Mononuclear cell (primary cell): ENCODE measurements at regions not wholly inside any gene's neighbourhood (a gene's known extent, or its start where the extent isn't known, plus 50 kb on each side); places are given as distances from the start of the nearest gene placed in this dataset.

Experiments
- H3K27me3 ChIP-seq: 2 replicates; pipeline ENCODE4 v1.6.0; 2011; ENCODE audit warnings: low read length, control low read depth; ENCODE audit not compliant: insufficient read depth
- H3K4me1 ChIP-seq: 2 replicates; pipeline ENCODE4 v1.5.1; 2011; ENCODE audit warnings: mild to moderate bottlenecking, low read length, control low read depth; ENCODE audit not compliant: insufficient read depth
- H3K4me3 ChIP-seq: 2 replicates; pipeline ENCODE4 v1.5.1; 2011; ENCODE audit warnings: mild to moderate bottlenecking, low read length, moderate library complexity
- H3K9me3 ChIP-seq: 2 replicates; pipeline ENCODE4 v1.5.1; 2011; ENCODE audit warnings: low read depth, mild to moderate bottlenecking, control low read depth, low read length

DNA sequence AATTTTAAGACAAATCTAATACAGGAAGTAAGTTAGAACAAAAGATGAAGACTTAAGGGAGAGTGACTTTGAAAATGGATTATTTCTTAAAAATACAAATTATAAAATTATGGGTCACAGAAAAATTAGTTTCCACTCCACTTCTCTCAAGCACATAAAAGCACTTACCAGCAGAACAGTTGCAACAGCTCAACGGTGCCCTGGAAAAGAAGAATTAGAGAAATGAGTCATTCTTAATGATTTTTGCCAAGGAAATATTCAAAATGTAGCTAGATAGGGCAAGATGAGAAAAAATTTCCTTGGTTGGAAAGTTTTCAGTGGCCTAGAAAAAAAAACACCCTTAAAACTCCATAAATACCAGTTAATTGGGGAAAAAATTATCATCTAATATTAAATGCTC, 2185.6 kb upstream of the CELF4 start:
- Histone ChIP-seq H3K27me3 (no peaks in the 10 kb centered on the region), H3K4me1 (no peaks in the 10 kb centered on the region), H3K4me3 (no peak overlapping the region), H3K9me3 (no peaks in the 10 kb centered on the region)

DNA sequence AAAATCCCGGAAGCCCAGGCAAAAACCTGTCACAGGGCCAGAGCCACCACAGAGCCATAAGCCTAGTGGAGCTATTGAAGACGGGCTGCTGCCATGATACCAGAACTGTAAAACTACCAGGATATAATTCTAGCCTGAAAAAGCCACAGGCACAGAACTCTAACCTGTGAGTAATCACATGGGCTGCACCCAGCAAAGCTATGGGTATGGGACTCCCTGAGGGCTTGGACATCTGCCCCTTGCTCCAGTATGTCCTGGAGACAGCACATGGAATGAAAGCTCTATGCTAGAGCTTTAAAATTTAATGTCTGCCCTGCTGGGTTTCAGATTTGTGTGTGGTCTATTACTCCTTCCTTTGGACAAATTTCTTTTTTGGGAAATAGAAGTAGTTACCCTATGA, 2183.6 kb upstream of the CELF4 start:
- Histone ChIP-seq H3K27me3 (no peaks in the 10 kb centered on the region), H3K4me3 (no peak overlapping the region), H3K4me1 (no peaks in the 10 kb centered on the region), H3K9me3 (no peaks in the 10 kb centered on the region)

DNA sequence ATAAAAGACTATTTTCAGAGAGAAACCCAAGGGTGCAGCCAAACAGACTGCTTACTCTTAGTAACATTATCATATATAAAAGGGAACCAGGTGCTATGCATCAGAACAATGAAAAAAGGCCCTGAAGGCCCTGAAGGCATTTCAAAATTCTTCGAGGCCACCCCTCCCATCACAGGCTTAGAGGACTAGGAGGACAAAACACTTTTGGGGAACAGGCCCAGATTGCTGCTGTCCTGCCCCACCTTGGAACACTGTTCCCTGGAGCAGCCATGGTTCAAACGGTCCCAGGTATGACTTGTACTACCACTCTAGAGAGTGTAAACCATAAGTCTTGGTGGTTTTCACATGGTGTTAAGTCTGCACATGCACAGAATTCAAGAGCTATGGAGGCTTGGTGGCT, 2183.1 kb upstream of the CELF4 start:
- Histone ChIP-seq H3K4me1 (no peaks in the 10 kb centered on the region), H3K4me3 (no peak overlapping the region), H3K9me3 (no peaks in the 10 kb centered on the region), H3K27me3 (no peaks in the 10 kb centered on the region)

DNA sequence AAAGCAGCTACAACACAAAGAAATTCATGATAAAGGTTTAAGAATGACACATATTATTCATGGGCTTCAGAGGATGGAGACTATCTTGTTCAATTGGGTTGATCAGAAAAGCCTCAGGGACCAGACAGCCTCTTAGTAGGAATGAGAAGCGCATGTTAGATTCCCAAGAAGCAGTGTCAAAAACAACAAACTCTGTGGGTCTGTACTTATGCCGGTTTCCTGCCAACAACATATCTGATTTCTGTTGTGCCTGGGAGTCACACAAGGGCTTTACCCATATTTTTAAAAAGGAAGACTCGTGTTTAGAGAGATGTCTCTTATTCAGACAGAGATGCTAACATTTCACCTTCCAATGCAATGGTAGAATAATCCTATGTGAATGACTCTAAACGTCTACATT, 2180.6 kb upstream of the CELF4 start:
- H3K4me1 ChIP-seq: no peaks in the 10 kb centered on the region
- no peaks in the 10 kb centered on the region for H3K9me3 ChIP-seq
- no peaks in the 10 kb centered on the region for H3K27me3 ChIP-seq
- no peak overlapping the region for H3K4me3 ChIP-seq

DNA sequence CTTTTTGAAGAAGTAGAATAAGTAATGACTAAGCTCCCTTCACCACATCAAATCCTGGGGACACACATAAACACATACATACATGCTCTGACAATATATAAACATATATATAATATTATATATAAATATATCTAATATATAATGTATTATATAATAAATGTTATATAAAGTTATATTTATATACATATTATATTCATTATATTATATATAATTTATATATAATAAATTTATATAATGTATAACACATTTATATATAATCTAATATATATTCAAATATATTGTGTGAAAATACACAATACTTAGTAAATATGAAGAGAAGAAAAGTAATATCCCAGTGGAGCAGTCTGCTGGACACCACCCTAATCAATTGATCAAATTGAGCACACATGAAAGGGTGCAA, 2177.9 kb upstream of the CELF4 start:
- no peaks in the 10 kb centered on the region for H3K9me3 ChIP-seq
- no peaks in the 10 kb centered on the region for H3K27me3 ChIP-seq
- no peaks in the 10 kb centered on the region for H3K4me1 ChIP-seq
- no peak overlapping the region for H3K4me3 ChIP-seq

DNA sequence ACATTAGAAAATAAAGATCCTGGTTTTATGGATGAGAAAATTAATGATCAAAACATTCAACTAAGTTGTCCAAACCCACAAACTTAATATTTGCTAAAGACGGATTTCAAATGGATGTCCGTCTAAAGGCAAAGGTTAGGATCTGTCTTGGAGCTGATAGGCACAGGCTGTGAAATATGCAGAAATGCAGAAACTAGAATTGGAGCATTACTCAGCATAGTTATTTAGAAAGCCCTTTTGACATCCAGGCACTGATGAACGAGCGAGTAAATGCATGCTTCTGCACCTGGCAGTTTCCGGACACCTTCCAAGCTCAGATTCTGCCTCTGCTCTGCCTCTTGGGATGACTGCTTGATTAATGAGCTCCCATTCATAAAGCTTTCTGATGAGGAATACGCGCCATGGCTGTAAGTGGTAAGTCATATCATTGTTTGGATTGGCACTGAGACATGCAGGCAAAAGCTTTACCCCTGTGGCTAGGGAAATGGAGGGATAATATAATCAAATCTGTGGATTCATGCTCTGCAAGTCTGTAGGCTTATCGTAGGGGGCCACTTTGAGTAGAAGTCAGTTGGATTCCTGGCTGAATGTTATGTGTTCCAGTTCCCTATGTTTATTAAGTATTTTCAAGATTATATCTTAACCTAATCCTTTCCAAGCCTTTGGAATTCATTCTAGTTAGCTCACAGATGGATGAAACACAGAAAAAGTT, 2176.3 kb upstream of the CELF4 start:
- Histone ChIP-seq H3K4me1 (no peaks in the 10 kb centered on the region), H3K27me3 (no peaks in the 10 kb centered on the region), H3K4me3 (no peak overlapping the region), H3K9me3 (no peaks in the 10 kb centered on the region)

DNA sequence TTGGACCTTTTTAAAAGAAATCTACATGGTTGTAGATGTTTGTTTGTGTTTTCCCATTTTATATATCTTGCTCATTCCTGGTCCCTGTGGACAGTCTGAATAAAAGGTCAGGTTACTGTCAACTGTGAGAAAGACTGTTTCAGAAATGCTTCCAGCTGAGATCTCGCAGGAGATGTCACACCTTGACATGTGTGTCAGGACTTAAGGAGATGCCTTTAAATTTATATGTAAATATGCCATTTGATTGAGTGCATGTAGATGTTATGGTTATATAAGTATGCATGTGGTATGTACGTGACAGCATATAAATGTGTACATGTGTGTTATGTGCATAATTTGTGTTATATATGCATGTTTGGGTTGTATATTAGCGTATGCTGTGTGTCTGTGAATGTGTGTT, 2172.3 kb upstream of the CELF4 start:
- Histone ChIP-seq H3K4me3 (no peak overlapping the region), H3K4me1 (no peaks in the 10 kb centered on the region), H3K27me3 (no peaks in the 10 kb centered on the region), H3K9me3 (no peaks in the 10 kb centered on the region)

DNA sequence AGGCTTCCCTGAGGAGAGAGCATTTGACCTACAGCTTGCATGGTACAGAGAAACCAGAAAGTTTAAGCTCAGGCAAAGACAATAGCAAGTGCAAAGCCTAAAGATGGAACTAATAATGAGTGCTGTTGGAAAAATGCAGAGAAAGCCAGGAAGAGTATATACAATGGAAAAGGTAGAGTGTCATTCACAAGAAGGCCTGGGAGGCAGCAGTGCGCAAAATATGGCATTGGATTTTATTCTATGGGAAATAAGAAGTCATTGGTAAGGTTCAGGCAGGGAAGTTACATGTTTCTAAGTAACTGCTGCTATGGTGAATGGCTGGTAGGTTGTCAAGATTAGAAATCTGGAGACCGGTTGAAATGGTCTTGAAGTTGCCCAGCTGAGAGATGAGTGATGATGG, 2167.3 kb upstream of the CELF4 start:
- H3K9me3 ChIP-seq: no peaks in the 10 kb centered on the region
- H3K27me3 ChIP-seq: no peaks in the 10 kb centered on the region
- no peak overlapping the region for H3K4me3 ChIP-seq
- no peaks in the 10 kb centered on the region for H3K4me1 ChIP-seq

DNA sequence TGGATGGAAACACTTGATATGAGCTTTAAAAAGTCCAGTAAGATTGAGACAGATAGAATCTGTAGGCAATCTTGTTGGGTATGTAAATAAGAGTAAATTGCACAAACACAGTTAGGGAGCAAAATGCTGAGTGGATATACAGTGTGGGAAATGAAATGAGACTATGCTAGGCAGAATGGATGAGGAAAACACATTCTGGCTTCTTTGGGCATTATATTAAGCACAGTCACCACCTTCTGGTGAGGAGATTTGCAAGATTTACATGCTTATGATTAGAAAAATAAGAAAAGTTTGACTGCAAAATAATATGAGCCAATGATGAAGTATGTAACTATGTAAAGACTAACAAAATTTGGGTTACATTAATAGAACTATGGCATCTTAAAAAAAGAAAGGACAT, 2165.0 kb upstream of the CELF4 start:
- H3K27me3 ChIP-seq: no peaks in the 10 kb centered on the region
- H3K4me1 ChIP-seq: no peaks in the 10 kb centered on the region
- H3K9me3 ChIP-seq: no peaks in the 10 kb centered on the region
- H3K4me3 ChIP-seq: no peak overlapping the region

DNA sequence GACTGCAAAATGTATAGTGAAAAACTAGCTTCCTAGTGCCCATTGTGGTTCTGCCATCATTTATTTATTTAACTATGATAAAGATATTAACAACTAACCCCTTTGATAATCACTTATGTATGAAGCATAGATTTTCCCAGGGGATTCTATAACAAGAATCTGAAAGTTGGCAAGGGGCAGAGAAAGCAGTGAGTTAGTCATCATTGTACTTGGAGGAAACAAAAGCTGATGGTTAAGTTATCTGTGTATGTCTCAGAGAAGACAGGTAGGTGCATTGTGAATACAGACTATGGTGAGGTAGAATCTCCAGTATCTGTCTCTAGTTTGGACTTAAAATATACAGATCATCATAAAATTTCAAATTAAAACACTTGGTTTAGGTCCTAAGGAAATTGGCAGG, 2159.1 kb upstream of the CELF4 start:
- H3K9me3 ChIP-seq: no peaks in the 10 kb centered on the region
- H3K4me1 ChIP-seq: no peaks in the 10 kb centered on the region
- no peak overlapping the region for H3K4me3 ChIP-seq
- no peaks in the 10 kb centered on the region for H3K27me3 ChIP-seq

DNA sequence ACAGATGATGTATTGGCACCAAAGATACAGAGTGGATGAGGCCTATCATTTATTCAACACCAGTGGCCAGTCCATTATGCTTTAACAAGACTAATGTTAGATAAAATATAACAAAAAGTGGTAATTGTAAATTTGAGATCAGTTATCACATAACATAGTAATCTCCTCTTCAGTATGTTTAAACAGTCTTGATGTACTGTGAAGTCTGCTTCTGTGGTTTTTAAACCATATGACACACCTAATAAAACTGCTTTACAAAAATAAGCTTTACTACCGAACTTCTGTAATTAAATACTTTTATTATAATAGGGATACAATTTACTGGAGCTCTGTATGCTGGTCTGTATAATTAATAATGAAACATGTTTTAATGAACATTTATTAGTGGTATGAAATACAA, 2156.1 kb upstream of the CELF4 start:
- H3K4me3 ChIP-seq: no peak overlapping the region
- H3K9me3 ChIP-seq: no peaks in the 10 kb centered on the region
- no peaks in the 10 kb centered on the region for H3K27me3 ChIP-seq
- no peaks in the 10 kb centered on the region for H3K4me1 ChIP-seq

DNA sequence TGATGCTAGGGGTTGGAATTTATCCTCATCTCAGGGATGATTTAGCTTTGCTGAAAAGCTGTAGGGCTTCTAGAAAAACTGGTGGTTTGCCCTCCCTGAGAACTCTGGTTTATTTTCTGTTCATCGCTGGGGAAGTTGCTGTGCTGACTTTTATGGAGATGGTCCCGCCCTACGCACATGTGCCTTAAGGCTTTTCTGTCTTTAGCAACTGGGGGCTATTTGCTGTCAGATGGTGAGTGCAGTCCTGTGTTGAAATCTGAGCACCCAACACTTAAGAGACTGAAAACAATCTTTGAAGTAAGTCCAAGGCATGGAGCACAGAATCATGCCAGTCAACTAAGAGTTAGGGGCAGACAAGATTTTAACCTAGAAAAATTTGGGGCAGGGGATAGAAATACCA, 2148.4 kb upstream of the CELF4 start:
- no peak overlapping the region for H3K4me3 ChIP-seq
- H3K9me3 ChIP-seq: no peaks in the 10 kb centered on the region
- no peaks in the 10 kb centered on the region for H3K4me1 ChIP-seq
- H3K27me3 ChIP-seq: no peaks in the 10 kb centered on the region

DNA sequence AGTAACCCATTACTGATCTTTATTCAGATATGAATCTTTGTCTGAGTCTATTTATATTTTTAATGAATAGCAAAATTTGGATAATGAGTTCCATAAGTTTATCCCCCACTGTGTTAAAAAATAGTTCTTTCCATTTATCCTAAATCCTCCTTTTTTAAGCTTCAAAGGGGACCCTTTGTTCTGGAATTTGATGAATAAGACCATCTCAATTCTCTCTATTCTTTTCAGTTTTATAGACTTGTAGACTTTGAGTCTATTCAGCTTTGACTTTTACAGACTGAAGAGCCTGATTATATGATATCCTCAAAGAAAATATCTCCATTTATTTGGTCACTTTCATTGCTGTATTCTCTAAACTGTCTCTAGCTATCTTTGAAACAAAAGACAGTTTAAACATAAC, 2146.1 kb upstream of the CELF4 start:
- H3K4me3 ChIP-seq: no peak overlapping the region
- H3K9me3 ChIP-seq: no peaks in the 10 kb centered on the region
- no peaks in the 10 kb centered on the region for H3K27me3 ChIP-seq
- H3K4me1 ChIP-seq: no peaks in the 10 kb centered on the region

DNA sequence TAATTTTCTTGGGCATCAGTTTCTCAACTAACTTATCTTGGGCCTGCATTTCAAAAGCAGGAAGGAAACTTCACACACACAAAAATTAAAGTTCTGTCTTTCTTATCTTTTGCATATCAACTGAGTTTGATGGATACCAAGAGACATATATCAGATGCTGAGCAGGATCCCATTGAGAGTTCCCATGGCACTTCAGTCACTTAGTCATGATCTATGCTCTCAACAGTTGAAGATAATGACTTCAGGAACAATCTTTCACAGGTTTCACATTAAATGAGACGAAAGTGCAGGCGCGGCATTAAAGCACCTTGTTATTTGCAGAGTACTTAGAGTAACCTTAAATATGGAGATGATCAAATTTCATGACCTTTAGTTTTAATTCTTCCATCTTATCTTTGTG, 2139.8 kb upstream of the CELF4 start:
- Histone ChIP-seq H3K4me3 (no peak overlapping the region), H3K4me1 (no peaks in the 10 kb centered on the region), H3K27me3 (no peaks in the 10 kb centered on the region), H3K9me3 (no peaks in the 10 kb centered on the region)

DNA sequence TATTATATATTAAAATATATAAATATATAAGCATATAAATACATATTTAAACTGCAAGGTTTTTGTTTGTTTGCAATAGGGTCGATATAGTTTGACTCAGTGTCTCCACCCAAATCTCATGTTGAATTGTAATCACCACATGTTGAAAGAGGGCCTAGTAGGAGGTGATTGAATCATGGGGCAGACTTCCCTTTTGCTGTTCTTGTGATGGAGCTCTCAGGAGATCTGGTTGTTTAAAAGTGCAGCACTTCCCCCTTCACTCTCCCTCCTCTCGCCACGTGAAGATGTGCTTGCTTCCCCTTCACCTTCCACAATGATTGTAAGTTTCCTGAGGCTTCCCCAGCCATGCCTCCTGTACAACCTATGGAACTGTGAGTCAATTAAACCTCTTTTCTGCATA, 2137.3 kb upstream of the CELF4 start:
- Histone ChIP-seq H3K4me1 (no peaks in the 10 kb centered on the region), H3K4me3 (no peak overlapping the region), H3K27me3 (no peaks in the 10 kb centered on the region), H3K9me3 (no peaks in the 10 kb centered on the region)

DNA sequence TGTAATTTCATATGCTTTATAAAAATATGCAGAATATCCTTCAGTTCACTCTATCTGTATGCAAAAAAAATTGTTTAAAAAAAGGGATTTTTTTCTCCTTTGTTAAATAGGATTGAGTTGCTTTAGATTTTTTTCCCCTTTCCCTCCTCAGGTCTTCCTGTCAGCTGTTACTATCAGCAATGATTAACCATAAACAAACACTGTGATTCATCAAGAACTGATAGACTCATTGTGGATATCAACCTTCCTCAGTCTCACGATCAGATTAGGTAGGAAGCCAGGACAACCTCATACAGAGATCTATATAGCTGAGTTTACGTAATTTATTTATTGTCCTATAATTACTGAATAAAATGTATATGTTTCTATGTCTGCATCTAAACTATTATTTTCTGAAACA, 2136.2 kb upstream of the CELF4 start:
- Histone ChIP-seq H3K4me1 (no peaks in the 10 kb centered on the region), H3K9me3 (no peaks in the 10 kb centered on the region), H3K4me3 (no peak overlapping the region), H3K27me3 (no peaks in the 10 kb centered on the region)
